PC-9 (cell line): ENCODE measurements at regions not wholly inside any gene's neighbourhood (a gene's known extent, or its start where the extent isn't known, plus 50 kb on each side); places are given as distances from the start of the nearest gene placed in this dataset.

Source experiments
- BruUV-seq: library from RNA; stranded (reverse); fragments of 400-500 nt; replicated peaks from 2 replicates; lab custom pipeline; 2021; lab: Mats Ljungman, UMichigan
- CTCF ChIA-PET: fragments of 300-600 bp; sonication (Branson Sonifier 250); formaldehyde crosslinking; loops from one replicate; lab custom pipeline; 2022; ENCODE audit warnings: antibody characterized with exemption; lab: Charles Lee
- POLR2A ChIA-PET: fragments of 300-600 bp; sonication (Branson Sonifier 250); formaldehyde crosslinking; loops from one replicate; lab custom pipeline; 2022; ENCODE audit warnings: antibody characterized with exemption; ENCODE audit not compliant: unreplicated experiment; lab: Charles Lee
- DNase-seq, 2 experiments: peaks; one replicate each; pipeline versions ENCODE4 v3.0.0 to v3.0.0-alpha.2; 2015 to 2022; ENCODE audit warnings: mixed read lengths in 1 of 2
- H2AFZ ChIP-seq: fragments of 200-600 bp; sonication (generic); 2 replicates; pipeline ENCODE4 v1.8.1; 2017; ENCODE audit warnings: antibody characterized with exemption
- H3F3A ChIP-seq: fragments of 200-600 bp; sonication (generic); 2 replicates; pipeline ENCODE4 v1.8.1; 2017; ENCODE audit warnings: antibody characterized with exemption, mild to moderate bottlenecking, low read depth; ENCODE audit not compliant: insufficient read depth
- H3K27ac ChIP-seq: fragments of 200-600 bp; sonication (generic); 2 replicates; pipeline ENCODE4 v1.6.1; 2016; ENCODE audit warnings: mixed run types
- H3K27me3 ChIP-seq: fragments of 200-600 bp; sonication (generic); 2 replicates; pipeline ENCODE4 v1.6.1; 2016; ENCODE audit warnings: low read depth, mixed run types; ENCODE audit not compliant: insufficient read depth
- H3K36me3 ChIP-seq: fragments of 200-600 bp; sonication (generic); 2 replicates; pipeline ENCODE4 v1.6.1; 2016; ENCODE audit warnings: low read depth, mixed run types
- H3K4me1 ChIP-seq: fragments of 200-600 bp; sonication (generic); replicated peaks from 2 replicates; pipeline ENCODE4 v1.6.1; 2016; ENCODE audit warnings: mixed run types; ENCODE audit not compliant: insufficient read depth
- H3K4me2 ChIP-seq: fragments of 200-600 bp; sonication (generic); 2 replicates; pipeline ENCODE4 v1.6.1; 2017; ENCODE audit warnings: mixed run types
- H3K4me3 ChIP-seq: fragments of 200-600 bp; sonication (generic); 2 replicates; pipeline ENCODE4 v1.6.1; 2016; ENCODE audit warnings: mixed run types
- H3K79me2 ChIP-seq: fragments of 200-600 bp; sonication (generic); 2 replicates; pipeline ENCODE4 v1.6.1; 2017; ENCODE audit warnings: low read depth, mixed run types
- H3K9me2 ChIP-seq: fragments of 200-600 bp; sonication (generic); 2 replicates; pipeline ENCODE4 v1.8.1; 2017; ENCODE audit warnings: mild to moderate bottlenecking; ENCODE audit not compliant: insufficient read depth
- H3K9me3 ChIP-seq: fragments of 200-600 bp; sonication (generic); 2 replicates; pipeline ENCODE4 v1.8.1; 2016; ENCODE audit warnings: low read depth; ENCODE audit not compliant: insufficient read depth
- H4K20me1 ChIP-seq: fragments of 200-600 bp; sonication (generic); 2 replicates; pipeline ENCODE4 v1.8.1; 2017; ENCODE audit not compliant: insufficient read depth
- CTCF ChIP-seq: fragments of 200-600 bp; sonication (generic); conservative IDR thresholded peaks from 2 replicates; pipeline ENCODE4 v1.6.1; 2017; ENCODE audit warnings: mixed run types, antibody characterized with exemption, mild to moderate bottlenecking, moderate library complexity
- EZH2 ChIP-seq: fragments of 200-600 bp; sonication (generic); IDR thresholded peaks from 2 replicates; pipeline ENCODE4 v1.8.0; 2017; ENCODE audit warnings: antibody characterized with exemption, low read depth
- intact Hi-C: fragments of 100-400 bp; cut with micrococcal nuclease; formaldehyde crosslinking; loops from one replicate; pipeline ENCODE4 v1.10.0; 2022; ENCODE audit not compliant: unreplicated experiment

- 0 out of 2 replicates have a peak, but pooled peaks cover 4% of the 10 kb centered on the region for H3K79me2 ChIP-seq
- H3K36me3 ChIP-seq = no peaks in the 10 kb centered on the region
- intact Hi-C loops = no loop called here
- no TSS peak for BruUV-seq
- H3K27me3 ChIP-seq = no peaks in the 10 kb centered on the region
- ChIA-PET CTCF (no interaction called here), POLR2A (no interaction called here)
- no peak for DNase-seq
- H3F3A ChIP-seq = no peaks in the 10 kb centered on the region
- no peaks in the 10 kb centered on the region for H3K9me3 ChIP-seq
- no peaks in the 10 kb centered on the region for H4K20me1 ChIP-seq
- H3K9me2 ChIP-seq = no peaks in the 10 kb centered on the region
- TF ChIP-seq CTCF (no peak), EZH2 (no peak)
- no peak overlapping the region for H3K27ac ChIP-seq
- H3K4me2 ChIP-seq = no peak overlapping the region; the same call in 1 of the 2 replicates
- H3K4me3 ChIP-seq = no peak overlapping the region
- H2AFZ ChIP-seq = no peak overlapping the region
- H3K4me1 ChIP-seq = 0 out of 2 replicates have a peak, but pooled peaks cover 7% of the 10 kb centered on the region
Observed at GRCh38 chr9:14994738-14995137, 84.5 kb upstream of the FREM1 start.

- no peaks in the 10 kb centered on the region for H3K9me2 ChIP-seq
- DNase-seq = no peak
- H3K4me3 ChIP-seq = peak overlapping the region; percentile 92
- no peaks in the 10 kb centered on the region for H3K9me3 ChIP-seq
- 0 out of 2 replicates have a peak, but pooled peaks cover 4% of the 10 kb centered on the region for H3K79me2 ChIP-seq
- H3K27me3 ChIP-seq = no peaks in the 10 kb centered on the region
- 0 out of 2 replicates have a peak, but pooled peaks cover 7% of the 10 kb centered on the region for H3K4me1 ChIP-seq
- BruUV-seq = no TSS peak
- TF ChIP-seq CTCF (no peak), EZH2 (no peak)
- ChIA-PET CTCF (no interaction called here), POLR2A (no interaction called here)
- H3K27ac ChIP-seq = no peak overlapping the region
- H3K4me2 ChIP-seq = peak overlapping the region; percentile 97
- intact Hi-C loops = no loop called here
- no peaks in the 10 kb centered on the region for H3K36me3 ChIP-seq
- peak overlapping the region; percentile 94 for H2AFZ ChIP-seq
- no peaks in the 10 kb centered on the region for H4K20me1 ChIP-seq
- no peaks in the 10 kb centered on the region for H3F3A ChIP-seq
Observed at GRCh38 chr9:14993901-14994554, 83.8 kb upstream of the FREM1 start.

GRCh38 chr9:14993061-14993800, 83.0 kb upstream of the FREM1 start:
- Histone ChIP-seq H3K9me3 (no peaks in the 10 kb centered on the region), H4K20me1 (no peaks in the 10 kb centered on the region), H3K36me3 (no peaks in the 10 kb centered on the region), H3K4me2 (peak overlapping the region; percentile 97), H3K4me1 (0 out of 2 replicates have a peak, but pooled peaks cover 7% of the 10 kb centered on the region), H3K9me2 (no peaks in the 10 kb centered on the region), H3K79me2 (0 out of 2 replicates have a peak, but pooled peaks cover 4% of the 10 kb centered on the region), H3K27ac (peak overlapping the region; percentile 51), H2AFZ (peak overlapping the region; percentile 94), H3F3A (no peaks in the 10 kb centered on the region), H3K27me3 (no peaks in the 10 kb centered on the region), H3K4me3 (peak overlapping the region; percentile 92)
- no peak for TF ChIP-seq EZH2
- no peak for TF ChIP-seq CTCF
- BruUV-seq = no TSS peak
- intact Hi-C loops = no loop called here
- ChIA-PET POLR2A (no interaction called here), CTCF (no interaction called here)
- DNase-seq = peak; percentile 72 to 85
